ENCODE measurements at regions not wholly inside any gene's neighbourhood (a gene's known extent, or its start where the extent isn't known, plus 50 kb on each side); places are given as distances from the start of the nearest gene placed in this dataset.

DNA sequence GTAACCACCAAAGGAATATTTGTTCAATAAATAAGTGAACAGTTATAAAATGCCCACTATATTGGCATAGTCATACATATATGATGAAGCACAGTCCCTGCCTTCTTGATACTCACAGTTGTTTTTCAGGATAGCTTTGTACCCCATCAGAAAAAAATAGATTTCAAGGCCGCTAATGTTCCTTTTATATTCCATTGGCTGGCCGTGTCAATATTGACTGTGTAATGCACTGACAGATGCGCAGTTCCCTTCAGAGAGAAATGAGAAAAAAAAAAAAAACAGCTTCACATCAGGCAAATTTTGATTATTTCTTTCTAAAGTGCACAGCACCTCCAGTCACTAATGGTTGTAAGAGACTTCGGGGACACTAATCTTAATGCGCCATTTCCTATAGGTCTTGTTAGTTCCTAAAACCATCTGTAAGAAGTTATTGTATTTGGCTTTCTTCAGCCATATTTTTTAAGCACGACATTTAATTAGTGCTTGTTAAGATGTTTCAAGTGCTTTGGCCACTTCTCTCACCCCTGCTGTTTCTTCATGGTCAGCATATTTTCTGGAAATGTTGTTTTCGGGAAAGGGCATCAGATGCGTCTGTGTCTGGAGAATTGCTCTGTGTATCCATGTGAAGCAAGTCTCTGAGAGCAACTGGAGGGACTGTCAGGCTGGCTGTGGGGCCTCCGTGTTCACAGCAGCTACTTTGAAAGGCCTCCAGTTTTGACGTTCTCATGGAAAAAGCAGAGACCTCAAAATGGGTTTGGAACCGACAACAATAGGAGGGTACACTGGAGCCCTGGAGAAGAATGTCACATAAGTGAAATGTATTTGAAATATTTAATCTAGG, 378.3 kb downstream of the MTX2 start:
- Mint-ChIP-seq H3K27me3 (ENCODE audit: low read depth, poor library complexity) (peaks cover 7% of the 10 kb centered on the region), H3K4me3 (peak overlapping the region; percentile 46), H3K9me3 (no peaks in the 10 kb centered on the region), H3K4me1 (peaks cover 86% of the 10 kb centered on the region), H3K27ac (peak overlapping the region; percentile 62), H3K36me3 (ENCODE audit: low read depth) (no peaks in the 10 kb centered on the region)
- DNase-seq, result no peak
- TF ChIP-seq, protein P1, sequence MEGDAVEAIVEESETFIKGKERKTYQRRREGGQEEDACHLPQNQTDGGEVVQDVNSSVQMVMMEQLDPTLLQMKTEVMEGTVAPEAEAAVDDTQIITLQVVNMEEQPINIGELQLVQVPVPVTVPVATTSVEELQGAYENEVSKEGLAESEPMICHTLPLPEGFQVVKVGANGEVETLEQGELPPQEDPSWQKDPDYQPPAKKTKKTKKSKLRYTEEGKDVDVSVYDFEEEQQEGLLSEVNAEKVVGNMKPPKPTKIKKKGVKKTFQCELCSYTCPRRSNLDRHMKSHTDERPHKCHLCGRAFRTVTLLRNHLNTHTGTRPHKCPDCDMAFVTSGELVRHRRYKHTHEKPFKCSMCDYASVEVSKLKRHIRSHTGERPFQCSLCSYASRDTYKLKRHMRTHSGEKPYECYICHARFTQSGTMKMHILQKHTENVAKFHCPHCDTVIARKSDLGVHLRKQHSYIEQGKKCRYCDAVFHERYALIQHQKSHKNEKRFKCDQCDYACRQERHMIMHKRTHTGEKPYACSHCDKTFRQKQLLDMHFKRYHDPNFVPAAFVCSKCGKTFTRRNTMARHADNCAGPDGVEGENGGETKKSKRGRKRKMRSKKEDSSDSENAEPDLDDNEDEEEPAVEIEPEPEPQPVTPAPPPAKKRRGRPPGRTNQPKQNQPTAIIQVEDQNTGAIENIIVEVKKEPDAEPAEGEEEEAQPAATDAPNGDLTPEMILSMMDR (IDR thresholded peaks at IDR 0.05), result no peak

DNA sequence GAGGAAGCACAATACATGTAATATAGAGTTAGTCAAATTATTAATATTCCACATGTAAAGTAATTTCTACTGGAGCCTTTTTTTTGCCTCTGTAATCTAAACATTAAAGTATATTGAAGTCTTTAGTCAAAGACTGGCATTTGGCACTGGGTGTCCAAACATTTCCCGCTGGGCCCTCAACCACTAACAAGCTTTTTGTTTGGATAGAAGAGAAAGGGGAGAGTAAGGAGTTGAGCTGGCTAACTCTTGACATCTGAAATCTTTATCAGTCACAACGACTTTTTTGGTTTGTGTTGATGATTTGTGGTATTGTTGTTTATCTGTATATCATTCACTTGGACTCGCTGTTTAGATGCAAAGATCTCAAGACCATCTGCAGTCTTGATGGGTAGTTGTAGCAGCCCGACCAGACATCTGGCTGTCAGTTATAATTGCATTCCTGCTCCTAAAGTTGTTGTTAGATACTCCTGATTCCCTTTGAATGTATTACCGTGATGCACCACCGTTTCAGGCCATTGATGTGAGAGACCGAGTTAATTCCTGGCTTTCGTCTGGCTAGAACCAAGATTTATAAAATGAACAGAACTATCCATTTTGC, 379.6 kb downstream of the MTX2 start:
- peaks cover 7% of the 10 kb centered on the region for H3K27me3 Mint-ChIP-seq (ENCODE audit: low read depth, poor library complexity)
- no peak for DNase-seq

DNA sequence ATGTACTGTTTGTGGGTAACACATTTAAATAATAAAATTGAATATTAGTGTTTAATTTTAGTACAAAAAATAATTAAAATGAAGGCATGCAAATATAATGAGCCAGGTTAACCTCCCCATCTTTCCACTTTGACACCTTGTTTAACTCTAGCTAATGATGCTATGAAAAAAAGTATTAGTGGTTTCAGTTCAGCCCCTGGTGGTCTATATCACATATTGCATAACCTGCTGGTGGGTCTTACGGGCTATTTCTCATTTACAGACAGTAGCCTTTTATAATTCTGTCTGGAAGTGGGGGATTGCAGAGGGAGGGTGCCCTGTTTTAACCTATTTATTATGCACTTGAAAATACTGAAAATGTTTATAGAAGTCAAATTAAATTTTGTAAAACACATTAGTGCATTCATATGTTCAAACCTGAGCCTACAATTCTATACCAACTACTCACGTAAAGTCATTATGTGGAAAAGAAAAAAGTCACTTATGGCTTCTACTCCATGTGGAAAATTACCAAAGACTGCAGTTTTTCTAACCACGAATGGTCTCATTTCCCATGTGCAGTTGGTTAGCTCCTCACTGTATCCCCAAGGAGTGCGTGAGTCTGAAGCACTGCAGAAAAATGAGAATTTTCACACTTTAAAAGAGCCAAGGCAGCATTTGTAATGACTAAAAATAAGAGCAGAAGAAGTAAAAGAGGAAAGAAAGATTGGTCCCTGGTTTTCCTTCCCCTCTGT, 381.0 kb downstream of the MTX2 start:
- H3K9me3 Mint-ChIP-seq, result no peaks in the 10 kb centered on the region
- H3K4me3 Mint-ChIP-seq, result no peak overlapping the region
- peaks cover 82% of the 10 kb centered on the region for H3K4me1 Mint-ChIP-seq
- peak overlapping the region; percentile 17 for H3K27ac Mint-ChIP-seq
- H3K36me3 Mint-ChIP-seq (ENCODE audit: low read depth), result no peaks in the 10 kb centered on the region
- TF ChIP-seq, protein P1 (IDR thresholded peaks at IDR 0.05), result peak; percentile 60
- no peak for DNase-seq
- peaks cover 4% of the 10 kb centered on the region for H3K27me3 Mint-ChIP-seq (ENCODE audit: low read depth, poor library complexity)

More for the DNA sequence above, 379.6 kb downstream of the MTX2 start:
- TF ChIP-seq, protein P1 (IDR thresholded peaks at IDR 0.05), result no peak
- Mint-ChIP-seq H3K4me3 (peak overlapping the region; percentile 34), H3K36me3 (ENCODE audit: low read depth) (no peaks in the 10 kb centered on the region), H3K4me1 (peaks cover 86% of the 10 kb centered on the region), H3K27ac (no peak overlapping the region), H3K9me3 (no peaks in the 10 kb centered on the region)

DNA sequence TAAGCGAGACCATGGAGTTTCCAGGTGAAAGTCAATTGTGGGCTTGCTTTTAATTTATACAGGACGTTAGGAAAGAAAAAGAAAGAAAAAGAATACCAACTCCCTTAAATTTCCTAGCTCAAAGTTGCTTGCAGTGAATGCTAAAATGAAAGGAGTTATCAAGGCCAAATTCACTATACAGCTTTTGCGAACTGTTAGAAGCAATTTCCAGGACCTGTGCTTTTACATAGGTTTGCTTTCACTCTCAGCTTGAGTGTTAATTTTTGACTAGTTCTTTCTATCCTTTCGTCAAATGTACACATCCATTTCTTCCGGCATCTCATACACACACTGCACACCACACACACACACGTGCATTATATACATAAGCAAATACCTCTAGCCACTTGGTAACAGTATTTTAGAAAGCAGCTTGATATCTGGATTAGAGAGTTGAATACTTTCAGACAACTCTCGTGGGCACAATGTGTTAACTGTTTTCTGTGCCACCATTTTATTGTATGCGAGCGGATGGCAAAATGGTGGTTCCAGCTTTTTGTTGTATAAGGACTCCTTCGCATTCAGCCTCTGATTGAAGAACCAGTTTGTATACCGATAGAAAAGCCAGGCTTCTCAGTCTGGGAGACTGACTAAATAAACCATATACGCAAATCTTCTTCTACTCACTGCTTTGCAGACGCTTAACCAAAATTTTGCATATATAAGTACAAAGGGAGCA, 381.8 kb downstream of the MTX2 start:
- H3K27me3 Mint-ChIP-seq (ENCODE audit: low read depth, poor library complexity), result peaks cover 4% of the 10 kb centered on the region
- no peak overlapping the region for H3K27ac Mint-ChIP-seq
- no peak for DNase-seq
- no peaks in the 10 kb centered on the region for H3K9me3 Mint-ChIP-seq
- peaks cover 89% of the 10 kb centered on the region for H3K4me1 Mint-ChIP-seq
- no peak overlapping the region for H3K4me3 Mint-ChIP-seq
- TF ChIP-seq, protein P1 (IDR thresholded peaks at IDR 0.05), result no peak
- no peaks in the 10 kb centered on the region for H3K36me3 Mint-ChIP-seq (ENCODE audit: low read depth)

DNA sequence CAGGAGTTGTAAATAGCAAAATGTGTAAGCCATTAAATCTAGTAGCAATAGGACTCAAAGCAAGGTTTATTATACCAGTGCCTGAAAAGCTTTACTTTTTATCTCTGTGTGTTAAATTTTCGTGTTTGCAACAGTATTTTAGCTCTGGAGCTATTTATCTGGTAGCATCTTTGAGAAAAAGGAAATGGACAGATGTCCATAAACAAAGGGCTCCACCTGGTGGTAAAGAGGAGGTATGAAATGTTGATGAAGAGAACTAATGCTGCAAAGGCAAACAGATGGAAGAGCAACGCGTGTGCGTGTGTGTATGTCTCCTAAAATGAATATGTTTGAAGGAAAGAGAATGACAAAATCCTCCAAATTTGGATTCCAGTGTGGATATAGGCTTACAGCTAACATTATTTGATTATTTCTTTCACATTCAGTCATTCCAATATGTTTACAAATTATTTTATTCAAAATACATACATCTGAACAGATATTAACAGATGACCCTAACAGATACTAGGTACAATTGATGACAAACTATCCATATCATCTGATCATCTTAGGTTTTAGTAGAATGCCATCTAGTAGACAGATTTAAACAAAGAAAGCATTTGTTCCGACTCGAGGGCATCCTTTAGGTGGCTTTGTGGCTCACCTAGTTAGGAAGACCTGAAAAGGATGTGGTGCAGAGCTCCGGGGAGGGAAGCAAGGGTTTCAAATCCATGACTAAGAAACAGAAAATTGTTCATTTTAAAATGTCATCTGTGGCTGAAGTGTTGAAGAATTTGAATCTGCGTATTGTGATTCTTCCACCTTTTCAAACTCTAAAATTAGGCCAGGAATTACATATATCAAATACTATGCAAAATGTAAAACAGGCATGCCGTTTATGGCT, 383.3 kb downstream of the MTX2 start:
- Mint-ChIP-seq H3K27me3 (ENCODE audit: low read depth, poor library complexity) (peaks cover 13% of the 10 kb centered on the region), H3K9me3 (no peaks in the 10 kb centered on the region), H3K36me3 (ENCODE audit: low read depth) (no peaks in the 10 kb centered on the region), H3K4me1 (peaks cover 89% of the 10 kb centered on the region), H3K27ac (no peak overlapping the region), H3K4me3 (peak overlapping the region; percentile 17)
- peak; percentile 22 for DNase-seq
- TF ChIP-seq, protein P1 (IDR thresholded peaks at IDR 0.05), result peak; percentile 78
